ENCODE measurements at regions not wholly inside any gene's neighbourhood (a gene's known extent, or its start where the extent isn't known, plus 50 kb on each side); places are given as distances from the start of the nearest gene placed in this dataset.

DNA sequence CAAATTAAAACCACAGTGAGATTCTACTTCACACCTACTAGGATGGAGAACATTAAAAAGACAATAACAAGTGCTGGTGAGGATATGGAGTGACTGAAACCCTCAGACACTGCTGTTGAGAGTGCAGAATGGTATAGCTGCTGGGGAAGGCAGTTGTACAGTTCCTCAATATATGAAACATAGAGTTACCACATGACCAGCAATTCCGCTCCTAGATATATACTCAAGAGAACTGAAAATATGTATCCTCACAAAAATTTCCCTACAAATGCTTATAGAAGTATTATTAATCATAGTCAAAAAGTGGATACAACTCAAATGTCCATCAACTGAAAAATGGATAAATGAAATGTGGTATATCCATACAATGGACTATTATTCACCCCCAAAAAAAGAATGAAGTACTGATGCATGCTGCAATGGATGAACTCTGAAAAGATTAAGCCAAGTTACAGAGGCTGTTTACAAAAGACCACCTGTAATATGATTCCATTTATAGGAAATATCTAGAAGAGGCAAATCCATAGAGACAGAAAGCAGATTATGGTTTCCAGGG is 164.7 kb upstream of the IGF1R start:
- ATAC-seq (no peak), DNase-seq (no peak)
- 100% methylated on average over 1 of the region's 1 CpG for WGBS (ENCODE audit: insufficient coverage, low coverage, low lambda C conversion rate, missing lambda C conversion rate)
- H3K27ac ChIP-seq, result no peak overlapping the region
- no peaks in the 10 kb centered on the region for H3K4me1 ChIP-seq
- H3K27me3 ChIP-seq, result no peaks in the 10 kb centered on the region
- H3K9me3 ChIP-seq, result peaks cover 0 to 3% (median 0%) of the 10 kb centered on the region in 4 donors
- TF ChIP-seq, protein P1, sequence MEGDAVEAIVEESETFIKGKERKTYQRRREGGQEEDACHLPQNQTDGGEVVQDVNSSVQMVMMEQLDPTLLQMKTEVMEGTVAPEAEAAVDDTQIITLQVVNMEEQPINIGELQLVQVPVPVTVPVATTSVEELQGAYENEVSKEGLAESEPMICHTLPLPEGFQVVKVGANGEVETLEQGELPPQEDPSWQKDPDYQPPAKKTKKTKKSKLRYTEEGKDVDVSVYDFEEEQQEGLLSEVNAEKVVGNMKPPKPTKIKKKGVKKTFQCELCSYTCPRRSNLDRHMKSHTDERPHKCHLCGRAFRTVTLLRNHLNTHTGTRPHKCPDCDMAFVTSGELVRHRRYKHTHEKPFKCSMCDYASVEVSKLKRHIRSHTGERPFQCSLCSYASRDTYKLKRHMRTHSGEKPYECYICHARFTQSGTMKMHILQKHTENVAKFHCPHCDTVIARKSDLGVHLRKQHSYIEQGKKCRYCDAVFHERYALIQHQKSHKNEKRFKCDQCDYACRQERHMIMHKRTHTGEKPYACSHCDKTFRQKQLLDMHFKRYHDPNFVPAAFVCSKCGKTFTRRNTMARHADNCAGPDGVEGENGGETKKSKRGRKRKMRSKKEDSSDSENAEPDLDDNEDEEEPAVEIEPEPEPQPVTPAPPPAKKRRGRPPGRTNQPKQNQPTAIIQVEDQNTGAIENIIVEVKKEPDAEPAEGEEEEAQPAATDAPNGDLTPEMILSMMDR (IDR thresholded peaks at IDR 0.05), result no peak
- no peak for TF ChIP-seq POLR2A (IDR thresholded peaks at IDR 0.05)
- no peak overlapping the region for H3K4me3 ChIP-seq
- intact Hi-C loops (cut with DNase I), result no loop called here
- H3K36me3 ChIP-seq, result no peaks in the 10 kb centered on the region

DNA sequence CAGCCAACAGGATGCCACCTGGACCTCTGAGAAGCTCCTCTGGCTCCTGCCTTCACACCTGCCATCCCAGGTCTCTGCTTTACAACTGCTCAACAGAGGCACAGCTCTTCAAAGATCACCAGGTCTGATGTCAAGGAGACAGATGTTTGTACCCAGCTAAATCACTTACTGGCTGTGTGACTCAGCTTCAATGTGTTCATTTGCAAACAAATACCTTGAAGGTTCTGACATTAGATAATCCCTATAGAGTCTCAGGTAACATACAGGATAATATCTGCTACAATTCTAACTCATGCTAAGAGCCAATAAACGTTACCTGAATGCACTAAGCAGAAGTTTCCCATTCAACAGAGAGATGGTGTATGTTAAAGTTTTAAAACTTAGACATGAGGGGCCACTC is 163.4 kb upstream of the IGF1R start:
- Histone ChIP-seq H3K27ac (no peak overlapping the region), H3K27me3 (no peaks in the 10 kb centered on the region), H3K4me3 (no peak overlapping the region), H3K36me3 (no peaks in the 10 kb centered on the region), H3K4me1 (no peaks in the 10 kb centered on the region), H3K9me3 (peaks cover 0 to 3% (median 0%) of the 10 kb centered on the region in 4 donors)
- no peak for DNase-seq
- ATAC-seq, result no peak
- intact Hi-C loops (cut with DNase I), result no loop called here
- TF ChIP-seq POLR2A (IDR thresholded peaks at IDR 0.05), result no peak
- TF ChIP-seq, protein P1 (IDR thresholded peaks at IDR 0.05), result no peak
- 23% methylated on average over 1 of the region's 1 CpG for WGBS (ENCODE audit: insufficient coverage, low coverage, low lambda C conversion rate, missing lambda C conversion rate)

DNA sequence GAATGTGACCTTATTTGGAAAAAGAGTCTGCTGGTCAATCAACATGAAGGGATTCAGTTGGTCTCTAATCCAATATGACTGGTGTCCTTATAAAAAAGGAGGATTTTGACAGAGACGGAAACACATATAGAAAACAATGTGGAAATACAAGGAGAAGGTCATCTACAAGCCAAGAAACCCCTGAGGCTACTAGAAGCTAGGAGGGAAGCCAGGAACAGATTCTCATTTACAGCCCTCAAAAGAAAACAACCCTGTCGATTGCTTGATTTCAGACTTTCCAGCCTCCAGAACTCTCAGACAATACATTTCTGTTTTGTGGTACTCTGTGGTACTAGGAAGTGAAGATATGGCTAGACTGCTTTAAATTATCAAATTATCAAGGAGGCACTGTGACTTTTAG is 162.9 kb upstream of the IGF1R start:
- H3K4me3 ChIP-seq, result no peak overlapping the region
- 61% methylated on average over 2 of the region's 2 CpGs for WGBS (ENCODE audit: insufficient coverage, low coverage, low lambda C conversion rate, missing lambda C conversion rate)
- H3K27ac ChIP-seq, result no peak overlapping the region
- H3K27me3 ChIP-seq, result no peaks in the 10 kb centered on the region
- no peaks in the 10 kb centered on the region for H3K4me1 ChIP-seq
- DNase-seq (no peak), ATAC-seq (no peak)
- no peak for TF ChIP-seq POLR2A (IDR thresholded peaks at IDR 0.05)
- TF ChIP-seq, protein P1 (IDR thresholded peaks at IDR 0.05), result no peak
- H3K9me3 ChIP-seq, result peaks cover 0 to 3% (median 0%) of the 10 kb centered on the region in 4 donors
- intact Hi-C loops (cut with DNase I), result no loop called here
- no peaks in the 10 kb centered on the region for H3K36me3 ChIP-seq

DNA sequence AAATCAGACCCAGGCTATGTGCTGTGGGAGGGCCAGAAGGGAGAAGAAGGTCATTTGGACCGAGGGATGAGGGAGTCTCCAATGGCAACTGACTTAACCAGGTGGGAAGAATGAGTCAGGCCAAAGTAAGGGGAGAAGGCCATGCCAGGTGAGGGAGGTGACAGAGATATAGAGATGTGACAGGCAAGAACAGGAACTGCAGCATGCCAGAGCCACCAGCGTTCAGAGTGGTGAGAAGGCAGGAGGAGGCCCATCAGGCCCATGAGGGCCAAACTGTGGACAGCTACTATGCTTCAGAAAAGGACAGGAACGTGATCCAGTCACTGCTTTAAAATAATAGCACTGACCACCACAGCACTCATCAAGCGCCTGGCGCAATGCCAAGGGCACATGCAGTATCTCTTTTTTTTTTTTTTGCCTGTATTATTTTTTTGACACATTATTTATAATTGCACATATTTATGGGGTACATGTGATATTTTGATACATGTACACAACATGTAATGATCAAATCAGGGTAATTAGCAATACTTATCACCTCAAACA is 154.3 kb upstream of the IGF1R start:
- peaks cover 0 to 3% (median 0%) of the 10 kb centered on the region in 4 donors for H3K9me3 ChIP-seq
- no peaks in the 10 kb centered on the region for H3K4me1 ChIP-seq
- H3K4me3 ChIP-seq, result no peak overlapping the region
- ATAC-seq, result no peak
- no peaks in the 10 kb centered on the region for H3K36me3 ChIP-seq
- no peak for TF ChIP-seq POLR2A (IDR thresholded peaks at IDR 0.05)
- TF ChIP-seq, protein P1 (IDR thresholded peaks at IDR 0.05), result no peak
- no peak overlapping the region for H3K27ac ChIP-seq
- H3K27me3 ChIP-seq, result no peaks in the 10 kb centered on the region
- DNase-seq, result no peak
- intact Hi-C loops (cut with DNase I), result no loop called here
- WGBS (ENCODE audit: insufficient coverage, low coverage, low lambda C conversion rate, missing lambda C conversion rate), result 70% methylated on average over 5 of the region's 5 CpGs
